ENCODE measurements at regions not wholly inside any gene's neighbourhood (a gene's known extent, or its start where the extent isn't known, plus 50 kb on each side); places are given as distances from the start of the nearest gene placed in this dataset.

- TF ChIP-seq JUN (IDR thresholded peaks at IDR 0.05; ENCODE audit: borderline replicate concordance, insufficient read depth, insufficient read length, low read depth) = no peak
- no peak for TF ChIP-seq CTCF (IDR thresholded peaks at IDR 0.05; ENCODE audit: extremely low read depth in 1 of 2, insufficient read depth in 1 of 2, low read depth in 1 of 2, low read length in 2 of 2)
- TF ChIP-seq EZH2 (IDR thresholded peaks at IDR 0.05; ENCODE audit: borderline replicate concordance, low read depth, low read length, severe bottlenecking) = no peak
These were observed 145.4 kb upstream of the PIK3C3 start for GRCh38 chr18:41809652-41810051.

Measured in endothelial cell of umbilical vein (primary cell).